ENCODE measurements at regions not wholly inside any gene's neighbourhood (a gene's known extent, or its start where the extent isn't known, plus 50 kb on each side); places are given as distances from the start of the nearest gene placed in this dataset.
"Not testable (repeated sequence)": the region's sequence is repeated elsewhere in the genome, so short reads cannot be mapped to it uniquely, and the experiment has no call there.

DNA sequence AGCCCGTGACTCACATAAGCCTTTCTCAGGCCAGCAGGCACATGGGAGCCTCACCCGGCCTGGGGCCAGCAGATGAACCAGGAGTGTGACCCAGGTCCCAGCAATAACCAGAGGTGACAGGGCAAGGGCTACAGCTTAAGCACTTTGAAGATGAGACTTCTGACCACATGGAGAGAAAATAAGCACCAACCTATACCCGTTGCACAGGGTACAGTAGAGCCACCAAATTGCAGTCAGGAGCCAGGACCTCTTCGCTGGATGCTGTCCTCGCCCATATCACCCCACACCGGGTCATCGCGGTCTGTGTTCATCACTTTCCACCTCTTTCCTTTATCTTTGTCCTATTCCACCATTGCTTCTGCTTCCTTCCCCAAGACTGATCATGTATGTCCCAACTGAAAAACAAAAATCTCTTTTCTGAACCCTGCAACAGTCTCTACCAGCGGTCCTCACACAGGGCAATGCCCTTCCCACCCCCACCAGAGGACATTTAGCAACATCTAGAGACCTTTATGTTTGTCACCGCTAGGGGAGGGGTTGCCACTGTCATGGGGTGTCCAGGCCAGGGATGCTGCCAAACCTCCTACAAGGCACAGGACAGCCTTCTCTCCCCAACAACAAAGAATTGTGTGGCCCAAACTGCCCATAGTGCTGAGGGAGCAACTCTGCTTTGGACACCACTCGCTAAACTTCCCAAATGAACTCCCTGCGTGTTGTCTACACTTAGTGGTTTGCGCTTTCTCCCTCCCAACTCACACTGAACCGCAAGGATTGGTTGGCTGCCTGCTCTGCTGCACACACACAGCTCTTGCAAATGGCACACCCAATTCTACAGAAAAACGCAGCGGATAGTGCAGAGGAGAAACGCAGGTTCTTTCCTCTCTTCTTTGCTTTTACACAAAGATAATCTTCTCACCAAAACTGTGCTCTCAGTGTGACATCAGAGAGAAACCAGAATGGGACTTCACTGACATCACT lies 219.4 kb upstream of the FRG1 start:
- WGBS, 2 donors = 78 to 84% methylated on average over 17 of the region's 17 CpGs
- H3K4me1 ChIP-seq; H3K27me3 ChIP-seq; H3K9me3 ChIP-seq; DNase-seq; intact Hi-C loops (cut with DNase I); H3K36me3 ChIP-seq: not testable (repeated sequence)
- peak in 2 of 8 donors; percentile 27 to 68 for ATAC-seq
- H3K4me3 ChIP-seq = peak overlapping the region in 3 of 10 donors; percentile 11 to 27 (median 24)
- H3K27ac ChIP-seq = peak overlapping the region in 1 of 10 donors; percentile 10

DNA sequence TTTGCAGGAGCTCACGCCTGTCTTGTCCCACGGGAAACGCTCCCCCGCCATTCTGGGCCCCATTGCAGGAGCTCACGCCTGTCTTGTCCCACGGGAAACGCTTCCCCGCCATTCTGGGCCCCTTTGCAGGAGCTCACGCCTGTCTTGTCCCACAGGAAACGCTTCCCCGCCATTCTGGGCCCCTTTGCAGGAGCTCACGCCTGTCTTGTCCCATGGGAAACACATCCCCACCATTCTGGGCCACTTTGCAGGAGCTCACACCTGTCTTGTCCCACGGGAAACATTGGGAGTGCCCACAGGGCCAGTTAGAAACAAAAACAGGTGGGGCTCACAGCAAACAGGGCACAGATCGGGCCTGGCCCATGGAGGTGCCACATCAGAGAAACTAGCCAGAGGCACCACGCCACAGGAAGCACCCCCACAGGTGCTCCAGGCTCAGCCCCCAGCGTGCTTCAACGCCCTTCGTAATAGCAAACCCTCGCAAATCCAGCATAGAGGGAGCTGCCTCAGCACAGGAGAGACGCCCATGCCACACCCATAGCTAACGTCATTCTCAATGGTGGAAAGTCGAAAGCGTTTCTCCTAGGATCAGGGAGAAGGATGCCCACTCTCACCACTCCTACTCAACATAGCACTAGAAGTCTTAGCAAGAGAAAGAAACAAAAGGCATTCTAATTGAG lies 218.2 kb upstream of the FRG1 start:
- H3K4me1 ChIP-seq; H3K27me3 ChIP-seq; H3K36me3 ChIP-seq; H3K9me3 ChIP-seq; intact Hi-C loops (cut with DNase I): not testable (repeated sequence)
- WGBS, 2 donors = 55 to 68% methylated on average over 18 to 21 of the region's 23 CpGs
- Histone ChIP-seq H3K27ac (peak overlapping the region in 1 of 10 donors; percentile 23), H3K4me3 (peak overlapping the region in 2 of 10 donors; percentile 17 to 30)
- ATAC-seq = peak in 3 of 8 donors; percentile 17 to 46 (median 38)
- peak in 1 of 2 donors; percentile 36 for DNase-seq

GRCh38 chr4:189727982-189728638 lies 212.6 kb upstream of the FRG1 start:
- 64 to 68% methylated on average over 4 of the region's 6 CpGs for WGBS, 2 donors
- H3K27ac ChIP-seq; H3K36me3 ChIP-seq; H3K4me3 ChIP-seq; DNase-seq; intact Hi-C loops (cut with DNase I); H3K9me3 ChIP-seq; H3K4me1 ChIP-seq; H3K27me3 ChIP-seq: not testable (repeated sequence)
- ATAC-seq = peak in 5 of 8 donors; percentile 41 to 72 (median 63)

DNA sequence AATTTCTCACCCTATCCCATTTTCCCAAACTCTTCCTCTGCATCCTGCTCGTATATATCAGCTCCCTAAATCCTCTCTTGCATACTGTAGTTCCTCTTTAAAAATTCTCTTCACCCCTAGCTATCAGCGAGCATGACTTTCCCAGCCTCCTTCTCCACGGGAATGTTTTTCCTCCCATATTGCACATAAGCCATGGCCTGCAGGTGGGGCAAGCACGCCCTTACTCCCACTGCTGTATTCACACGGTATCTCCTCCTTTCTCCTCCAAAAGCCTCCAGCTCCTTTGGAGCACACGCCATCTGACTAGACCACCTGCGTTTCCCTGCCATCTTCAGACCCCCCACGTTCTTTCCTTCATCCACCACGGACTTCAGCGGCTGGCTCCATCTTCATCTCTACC lies 208.7 kb upstream of the FRG1 start:
- H3K27me3 ChIP-seq; H3K4me1 ChIP-seq; H3K9me3 ChIP-seq; H3K36me3 ChIP-seq; H3K27ac ChIP-seq; DNase-seq; H3K4me3 ChIP-seq; ATAC-seq; intact Hi-C loops (cut with DNase I): not testable (repeated sequence)
- WGBS, 2 donors = 77 to 79% methylated on average over 10 of the region's 10 CpGs

- H3K27me3 ChIP-seq; intact Hi-C loops (cut with DNase I); H3K36me3 ChIP-seq; H3K4me3 ChIP-seq; H3K4me1 ChIP-seq; H3K9me3 ChIP-seq; DNase-seq: not testable (repeated sequence)
- 44 to 45% methylated on average over 5 of the region's 5 CpGs for WGBS, 2 donors
- peak in 2 of 8 donors; percentile 26 to 33 for ATAC-seq
- peak overlapping the region in 1 of 10 donors; percentile 20 for H3K27ac ChIP-seq
Measured at GRCh38 chr4:189733507-189733906, 207.2 kb upstream of the FRG1 start.

GRCh38 chr4:189734648-189735267 lies 205.9 kb upstream of the FRG1 start:
- DNase-seq; H3K4me1 ChIP-seq; H3K4me3 ChIP-seq; intact Hi-C loops (cut with DNase I); H3K27me3 ChIP-seq; H3K9me3 ChIP-seq; H3K36me3 ChIP-seq: not testable (repeated sequence)
- 18 to 26% methylated on average over 2 of the region's 2 CpGs for WGBS, 2 donors
- peak overlapping the region in 7 of 10 donors; percentile 17 to 56 (median 48) for H3K27ac ChIP-seq
- peak; percentile 63 to 96 (median 92) for ATAC-seq

- H3K27me3 ChIP-seq; H3K36me3 ChIP-seq; H3K4me3 ChIP-seq; intact Hi-C loops (cut with DNase I); ATAC-seq; H3K27ac ChIP-seq; H3K4me1 ChIP-seq; DNase-seq; H3K9me3 ChIP-seq: not testable (repeated sequence)
- WGBS, 2 donors = 90 to 96% methylated on average over 4 of the region's 4 CpGs
Measured at GRCh38 chr4:189736656-189737055, 204.0 kb upstream of the FRG1 start.

DNA sequence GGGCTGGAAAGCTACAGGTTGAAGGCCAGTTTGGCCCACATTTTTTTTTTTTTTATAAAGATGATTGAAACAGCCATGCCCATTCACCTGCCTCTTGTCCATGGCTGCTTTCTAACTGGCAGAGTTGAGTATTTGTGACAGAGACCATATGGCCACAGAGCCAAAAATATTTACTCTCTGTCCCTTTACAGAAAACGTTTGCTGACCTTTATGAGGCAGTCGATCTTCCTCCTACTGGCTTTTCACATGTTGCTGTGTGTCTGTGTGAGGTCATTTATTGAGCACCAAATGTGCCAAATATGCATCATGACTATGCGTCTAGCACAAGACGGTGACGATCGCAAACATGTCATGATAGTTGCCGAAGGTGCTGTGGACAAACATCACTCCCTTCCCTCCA lies 200.6 kb upstream of the FRG1 start:
- H3K4me3 ChIP-seq; intact Hi-C loops (cut with DNase I); H3K27me3 ChIP-seq; H3K4me1 ChIP-seq; H3K36me3 ChIP-seq; H3K27ac ChIP-seq; DNase-seq: not testable (repeated sequence)
- peak in 3 of 8 donors; percentile 35 to 57 (median 41) for ATAC-seq
- H3K9me3 ChIP-seq = peaks cover 0 to 27% (median 0%) of the 10 kb centered on the region in 11 donors
- WGBS, 2 donors = 48 to 56% methylated on average over 7 of the region's 7 CpGs
